ENCODE measurements at regions not wholly inside any gene's neighbourhood (a gene's known extent, or its start where the extent isn't known, plus 50 kb on each side); places are given as distances from the start of the nearest gene placed in this dataset.

DNA sequence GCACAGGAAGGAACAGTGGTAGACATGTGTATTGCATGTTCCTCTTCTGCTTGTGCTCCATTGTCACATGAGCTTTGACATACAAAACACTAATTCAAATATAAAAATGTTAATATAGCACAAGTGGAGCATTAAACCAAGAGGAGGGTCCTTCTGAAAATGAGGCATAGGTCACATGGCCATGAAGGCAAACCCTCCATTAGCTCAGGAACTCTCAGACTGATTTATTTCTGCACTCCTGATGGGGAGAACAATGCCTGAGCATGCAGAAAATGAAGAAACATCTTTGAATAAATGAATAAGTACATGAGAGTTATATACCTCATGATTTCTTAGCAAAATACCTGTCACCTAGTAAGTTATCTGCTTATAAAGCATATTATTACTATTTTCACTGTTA, 769.2 kb upstream of the EPHA5 start:
- no peak for TF ChIP-seq POLR2A (IDR thresholded peaks at IDR 0.05)
- TF ChIP-seq CTCF (IDR thresholded peaks at IDR 0.05), result no peak
- no peak for TF ChIP-seq EP300 (IDR thresholded peaks at IDR 0.05)
